GOT3 (cell line): ENCODE measurements at regions not wholly inside any gene's neighbourhood (a gene's known extent, or its start where the extent isn't known, plus 50 kb on each side); places are given as distances from the start of the nearest gene placed in this dataset.
A peak's percentile ranks its signal among the peaks of the same experiment; 100 is the strongest.

Experiments
- DNase-seq: peaks from one replicate; lab custom pipeline; 2025; ENCODE audit warnings: mixed read lengths; lab: John Stamatoyannopoulos, UW

DNA sequence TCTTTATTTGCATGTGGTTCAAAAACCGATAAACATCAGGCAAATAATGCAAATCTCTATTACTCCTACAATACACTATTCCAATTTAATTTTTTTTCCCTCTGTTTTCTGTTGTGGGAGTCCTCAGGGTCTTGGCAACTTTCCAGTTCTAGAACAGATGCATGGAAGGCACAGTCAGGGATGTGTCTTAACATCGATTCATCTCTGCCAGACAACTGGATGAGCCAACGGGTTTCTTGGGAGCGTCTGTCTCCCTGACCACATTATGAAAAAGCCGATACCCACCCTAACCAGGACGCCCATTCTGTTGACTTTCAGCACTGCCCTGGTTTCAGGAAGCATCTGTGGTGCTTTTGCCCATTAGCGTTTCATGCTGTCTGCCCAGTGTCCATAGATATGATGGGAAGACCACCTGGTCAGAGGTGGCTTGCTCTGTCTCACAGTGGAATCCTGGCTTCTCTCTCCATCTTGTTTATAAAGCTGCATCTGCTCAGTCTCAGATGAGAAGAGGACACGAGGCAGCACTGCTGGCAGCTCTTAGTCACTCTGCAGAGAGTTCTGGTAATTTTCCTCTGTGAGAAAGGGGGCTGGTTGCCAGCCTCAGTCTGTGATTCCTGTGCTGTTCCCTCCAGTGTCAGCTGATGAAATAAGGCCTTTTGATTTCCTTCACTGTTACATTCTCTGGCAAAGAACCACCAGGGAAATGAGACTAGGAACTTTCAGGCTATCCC, 57.9 kb upstream of the KCNE4 start:
- peak; percentile 31 for DNase-seq

DNA sequence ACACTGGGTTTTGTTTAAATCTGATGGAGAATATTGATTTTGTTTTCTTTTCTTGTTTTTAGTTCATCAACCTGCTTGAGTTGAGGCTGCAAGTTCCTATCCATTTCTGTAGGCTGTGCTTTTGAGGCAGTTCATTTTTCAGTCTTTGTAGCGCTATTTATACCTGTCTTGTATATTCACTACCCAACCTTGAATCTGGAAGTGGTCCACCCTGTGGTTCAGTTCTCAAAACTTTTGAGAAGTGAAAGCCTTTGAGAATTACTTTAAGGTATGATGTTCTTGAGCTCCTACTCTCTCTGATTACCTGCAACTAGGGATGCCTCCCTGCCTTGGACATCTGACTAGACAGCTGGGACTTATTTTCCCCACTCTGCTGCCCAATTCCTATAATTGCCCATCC, 53.5 kb upstream of the KCNE4 start:
- no peak for DNase-seq

DNA sequence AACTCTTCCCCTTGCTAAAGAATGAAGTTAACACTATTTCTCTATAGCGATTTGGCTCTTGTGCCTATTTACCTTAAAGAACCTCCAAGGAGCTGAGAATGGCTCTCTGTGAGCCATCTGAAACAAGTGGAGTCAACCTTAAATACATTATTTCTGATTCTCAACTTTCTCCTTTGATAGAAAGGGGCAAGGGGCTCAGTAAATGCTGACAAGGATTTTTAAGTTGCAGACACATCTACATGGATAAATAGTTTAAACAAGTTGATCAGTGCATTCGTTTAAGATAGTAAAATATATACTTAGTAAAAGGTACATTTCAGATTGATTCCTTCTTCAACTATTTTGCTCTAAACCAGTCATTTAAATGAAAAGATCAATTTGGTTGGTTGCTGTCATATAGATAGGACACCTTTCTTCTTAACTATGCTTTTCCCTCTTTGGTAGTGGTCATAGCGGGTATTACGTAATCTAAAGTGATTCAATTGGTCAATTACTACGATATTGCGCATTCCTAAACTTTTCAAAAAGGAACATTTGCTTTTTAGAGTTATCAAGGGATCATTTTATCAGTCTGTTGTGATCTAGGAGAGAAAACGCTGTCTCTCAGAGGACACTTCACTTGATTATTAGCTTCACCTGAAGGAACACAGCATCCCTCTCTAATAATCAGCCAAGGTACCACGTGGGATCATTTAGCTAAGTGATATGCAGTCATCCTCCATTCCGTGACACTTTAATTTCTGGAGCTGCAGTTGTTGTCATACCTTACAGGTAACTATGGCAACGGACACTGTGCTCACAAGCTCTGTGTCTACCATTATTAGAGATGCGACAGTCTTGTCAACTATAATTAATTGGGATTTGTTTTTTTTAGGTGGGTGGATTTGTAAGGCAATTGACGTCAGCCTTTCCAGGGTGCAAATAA, 50.9 kb upstream of the KCNE4 start:
- DNase-seq = no peak

DNA sequence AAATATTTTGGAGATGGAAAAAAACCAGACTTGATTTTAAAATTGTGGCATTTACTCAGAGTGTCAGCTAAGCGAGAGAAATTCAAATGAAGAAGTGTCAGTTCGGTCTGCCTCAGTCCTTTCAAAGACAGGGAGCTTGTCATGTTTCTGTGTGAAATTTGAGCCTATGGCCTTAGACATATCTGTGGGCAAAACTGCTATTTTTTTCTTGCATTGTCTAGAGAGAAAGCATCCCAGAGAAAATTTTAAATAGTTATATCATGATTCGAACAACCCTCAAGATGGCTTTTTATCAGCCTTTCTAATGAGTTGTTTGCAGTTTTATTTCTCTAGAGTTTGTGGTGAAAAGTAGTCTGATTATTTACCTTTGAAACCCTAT, 50.2 kb upstream of the KCNE4 start:
- DNase-seq = no peak
